ENCODE measurements at regions not wholly inside any gene's neighbourhood (a gene's known extent, or its start where the extent isn't known, plus 50 kb on each side); places are given as distances from the start of the nearest gene placed in this dataset.

GRCh38 chr9:86548220-86548619 is 194.0 kb upstream of the TUT7 start:
- TF ChIP-seq POLR2A (IDR thresholded peaks at IDR 0.05; ENCODE audit: low read depth, low read length) = no peak
- TF ChIP-seq TAF1 (IDR thresholded peaks at IDR 0.05; ENCODE audit: borderline replicate concordance, low read depth, low read length) = no peak

Data from GM12892 (cell line).